GM21576 (cell line): ENCODE measurements at regions not wholly inside any gene's neighbourhood (a gene's known extent, or its start where the extent isn't known, plus 50 kb on each side); places are given as distances from the start of the nearest gene placed in this dataset.

ENCODE experiments used
- ATAC-seq: cut with Tn5 transposase; IDR thresholded peaks from one replicate; pipeline ENCODE4 v1.9.1; 2021; ENCODE audit warnings: mild to moderate bottlenecking, moderate library complexity; ENCODE audit not compliant: unreplicated experiment

DNA sequence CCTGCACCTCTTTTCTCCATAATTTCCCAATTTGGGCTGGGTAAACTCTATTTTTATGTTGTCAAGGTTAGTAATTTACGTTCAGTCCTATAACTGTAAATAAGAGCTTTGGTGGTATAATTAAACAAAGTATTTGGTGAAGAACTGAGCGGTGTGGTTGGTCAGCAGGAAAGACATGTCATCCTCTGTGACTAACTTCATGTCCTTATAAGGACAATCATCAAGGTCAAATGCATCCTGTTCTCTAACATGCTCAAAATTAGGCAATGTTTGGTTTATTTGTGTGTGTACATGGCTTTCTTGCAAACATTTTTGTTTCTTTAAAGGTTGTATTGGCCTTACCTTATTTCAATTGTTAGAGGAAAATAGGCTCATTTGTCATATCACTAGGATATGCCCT is 121.5 kb upstream of the NABP1 start:
- no peak for ATAC-seq

DNA sequence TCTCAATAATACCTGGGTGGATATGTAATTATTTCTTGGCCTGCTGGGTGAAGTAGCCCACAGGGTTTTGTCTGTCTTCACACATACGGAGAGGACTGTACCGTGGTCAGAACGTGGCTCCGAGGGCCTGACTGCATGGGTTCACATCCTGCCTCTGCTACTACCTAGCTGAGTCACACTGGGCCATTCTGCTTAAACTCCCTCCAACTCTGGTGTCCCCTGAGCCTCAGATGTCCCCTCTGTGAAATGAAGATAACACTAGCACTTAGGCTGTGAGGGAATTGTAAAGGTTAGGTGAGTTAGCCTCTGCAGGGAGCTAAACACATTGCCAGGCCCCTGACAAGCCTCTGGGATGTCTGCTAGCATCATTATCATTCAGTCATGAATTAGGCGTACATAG is 120.1 kb upstream of the NABP1 start:
- no peak for ATAC-seq

DNA sequence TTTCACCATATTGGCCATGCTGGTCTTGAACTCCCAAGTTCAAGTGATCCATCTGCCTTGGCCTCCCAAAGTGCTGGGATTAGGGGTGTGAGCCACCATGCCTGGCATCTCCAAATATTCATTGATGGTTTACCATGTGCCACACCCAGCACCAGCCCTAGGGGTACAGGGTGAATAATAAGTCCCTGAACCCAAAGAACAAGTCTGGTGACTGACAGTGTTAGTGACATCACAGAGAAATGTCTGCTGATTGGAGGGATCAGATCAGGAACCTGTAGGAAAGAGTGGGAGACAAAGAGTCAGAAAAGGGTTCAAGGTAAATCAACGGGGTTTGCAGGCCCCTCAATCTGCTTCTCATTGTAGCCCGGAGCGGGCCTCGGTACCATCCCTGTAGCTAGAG is 118.4 kb upstream of the NABP1 start:
- no peak for ATAC-seq

DNA sequence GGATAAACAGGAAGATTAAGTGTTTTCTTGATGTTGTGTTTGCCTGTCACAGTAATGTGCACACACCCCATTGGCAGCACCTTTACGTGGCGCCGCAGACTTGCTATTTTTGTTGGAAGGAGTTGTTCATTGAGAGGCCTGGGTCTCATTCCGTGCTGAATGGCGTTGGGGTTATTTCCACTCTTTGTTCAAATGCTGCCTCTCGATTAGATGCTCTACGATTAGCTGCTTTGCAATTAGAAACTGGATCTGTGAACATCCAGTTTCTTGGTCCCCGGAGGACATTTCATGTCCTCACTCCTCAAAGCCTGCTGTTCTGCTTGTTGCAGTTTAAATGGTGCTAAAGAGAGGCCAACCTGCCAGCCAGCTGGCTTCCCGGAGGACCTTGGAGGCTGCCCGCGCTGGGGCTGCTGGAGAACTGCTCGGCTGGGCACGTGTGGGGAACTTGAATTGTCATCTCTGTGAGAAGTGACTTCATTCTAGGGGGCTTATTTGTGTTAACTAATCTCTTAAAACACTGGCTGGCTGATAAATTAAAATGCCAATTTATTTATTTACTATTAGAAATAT is 117.4 kb upstream of the NABP1 start:
- no peak for ATAC-seq

DNA sequence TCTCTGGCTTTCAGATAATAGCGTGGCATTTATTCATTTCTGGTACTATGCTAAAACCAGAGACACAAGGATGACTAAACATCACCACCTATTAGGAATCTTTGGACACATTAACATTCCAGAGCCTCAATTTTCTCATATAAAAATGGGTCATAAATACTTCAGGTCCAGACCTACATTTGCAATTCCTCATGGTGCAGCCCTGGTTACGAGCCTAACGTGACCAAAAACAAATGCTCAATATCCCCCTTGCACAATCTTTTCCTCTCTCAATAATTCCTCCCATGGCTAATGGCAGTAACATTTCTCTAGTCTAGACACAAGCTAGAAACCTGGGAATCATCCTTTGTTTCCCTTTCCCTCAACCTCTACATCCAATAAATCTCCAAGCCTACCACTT is 112.8 kb upstream of the NABP1 start:
- no peak for ATAC-seq

DNA sequence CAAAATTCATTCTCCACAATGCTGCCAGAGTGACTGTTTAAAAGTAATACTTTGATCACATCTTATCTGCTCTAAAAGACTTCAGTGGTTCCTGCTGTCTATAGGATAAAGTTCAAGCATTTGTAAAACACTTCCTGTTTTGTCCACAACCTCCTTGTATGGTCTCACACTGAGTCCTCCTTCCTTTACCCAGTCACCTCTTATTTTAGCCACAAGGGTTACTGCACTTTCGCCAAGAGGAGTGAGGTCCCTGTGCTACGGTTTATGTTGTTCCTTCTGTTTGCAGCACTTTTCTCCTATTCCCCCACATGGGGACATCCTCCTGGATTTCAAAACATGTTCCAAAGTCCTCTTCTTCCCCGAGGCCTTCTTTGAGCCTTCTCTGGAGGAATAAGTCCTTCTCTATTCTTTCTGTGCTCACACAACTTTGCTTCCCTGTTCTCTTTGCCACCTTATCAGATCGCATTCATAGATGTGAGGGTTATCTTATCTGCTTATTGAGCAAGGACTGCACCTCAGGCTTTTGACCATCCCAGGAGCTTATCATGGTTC is 112.2 kb upstream of the NABP1 start:
- ATAC-seq: no peak

DNA sequence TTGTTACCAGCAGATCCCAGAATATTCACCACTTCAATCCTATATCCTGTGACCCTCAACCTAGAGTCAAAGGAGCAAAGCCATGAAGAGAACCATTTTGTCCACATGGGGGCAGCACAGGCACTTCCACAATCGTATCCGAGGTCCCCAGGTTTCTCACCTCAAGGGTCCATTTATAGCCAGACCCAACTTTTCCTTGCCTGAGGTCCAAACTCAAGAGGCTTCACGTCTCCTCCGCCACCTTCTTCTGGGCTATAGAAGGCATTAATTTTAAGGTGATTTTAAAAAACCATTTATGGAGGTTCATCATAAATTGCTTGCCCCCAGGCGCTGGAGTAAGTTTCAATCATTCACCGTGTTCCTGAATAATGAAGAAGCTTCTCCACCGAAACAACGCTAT is 111.6 kb upstream of the NABP1 start:
- peak; percentile 73 for ATAC-seq

DNA sequence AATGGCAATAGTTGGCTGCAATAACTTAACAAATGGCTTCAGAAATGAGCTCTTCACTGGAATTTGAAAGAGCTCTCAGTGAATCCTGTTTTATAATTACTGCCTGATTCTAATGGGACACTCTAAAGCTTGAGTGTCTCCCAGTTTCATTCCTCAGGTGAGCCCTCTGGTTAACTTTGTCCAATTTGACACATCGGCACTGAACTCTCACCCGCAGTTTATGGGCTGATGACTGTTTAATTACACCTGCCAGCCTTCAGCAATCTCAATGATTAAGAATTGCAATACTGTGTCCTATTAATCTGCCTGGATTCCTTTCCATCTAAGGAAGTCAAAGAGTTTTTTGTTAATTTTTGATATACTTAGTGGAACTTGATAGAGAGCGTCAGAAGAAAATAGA is 110.7 kb upstream of the NABP1 start:
- no peak for ATAC-seq

DNA sequence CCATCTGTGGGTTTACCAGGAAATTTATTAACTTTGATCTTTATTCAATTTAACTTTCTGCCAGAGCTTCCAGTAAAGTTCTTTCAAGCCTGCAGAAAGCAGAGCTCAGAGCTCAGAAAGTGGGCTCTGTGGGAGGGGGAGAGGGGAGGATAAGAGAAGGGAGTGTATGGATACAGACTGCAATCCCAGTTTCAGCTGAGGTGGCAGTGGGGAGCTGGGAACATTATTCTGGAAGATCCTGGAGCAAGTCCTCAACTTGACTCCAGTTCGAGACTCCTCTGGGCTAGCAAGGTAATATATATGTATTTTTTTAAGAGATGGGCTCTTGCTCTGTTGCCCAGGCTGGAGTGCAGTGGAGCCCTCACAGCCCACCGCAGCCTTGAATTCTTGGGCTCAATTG is 108.9 kb upstream of the NABP1 start:
- ATAC-seq: no peak

DNA sequence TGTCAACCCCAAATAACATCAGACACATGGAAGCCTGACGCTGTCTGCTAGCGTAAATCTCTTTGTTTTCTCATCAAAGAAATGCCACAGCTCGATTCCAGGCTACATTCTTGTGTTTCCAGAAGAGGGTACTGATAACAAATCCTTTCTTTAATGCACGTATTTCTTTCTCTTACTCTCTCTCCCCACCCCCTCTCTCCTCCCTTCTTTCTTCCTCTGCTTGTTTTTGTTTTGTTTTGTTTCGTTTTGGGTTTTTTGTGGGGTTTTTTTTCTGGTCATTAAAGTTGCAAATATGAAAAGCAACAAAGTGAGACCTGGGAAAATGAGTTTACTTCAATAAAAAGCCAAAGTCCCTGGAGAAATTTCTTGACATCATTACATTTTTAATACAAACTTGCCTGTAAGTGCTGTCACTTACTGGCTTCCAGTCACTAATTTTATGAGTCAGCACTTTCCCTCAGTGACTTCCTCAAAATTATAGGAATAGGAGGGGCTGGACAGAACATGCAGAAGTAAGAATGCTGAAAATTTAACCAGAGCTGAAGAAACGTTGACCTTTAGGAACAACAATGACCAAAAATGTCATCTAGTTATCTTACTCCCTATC is 106.7 kb upstream of the NABP1 start:
- ATAC-seq: no peak

DNA sequence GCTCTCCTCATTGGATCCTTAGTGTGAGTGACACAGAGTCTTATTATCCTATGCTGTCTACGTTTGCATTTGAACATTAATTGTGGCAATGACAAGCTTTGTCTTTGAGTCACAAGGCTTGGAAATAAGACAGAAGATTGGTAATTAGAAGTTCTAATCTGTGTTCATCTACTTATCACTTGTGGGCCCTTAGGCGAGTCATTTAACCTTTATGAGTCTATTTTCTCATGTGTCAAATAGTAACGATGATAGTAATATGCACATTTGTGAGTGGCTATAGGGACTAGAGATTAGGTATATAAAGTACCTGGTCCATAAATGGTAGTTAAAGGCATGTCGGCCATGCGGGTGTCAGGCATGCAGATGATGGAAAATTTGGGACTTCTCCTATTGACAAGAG is 105.6 kb upstream of the NABP1 start:
- ATAC-seq: no peak

DNA sequence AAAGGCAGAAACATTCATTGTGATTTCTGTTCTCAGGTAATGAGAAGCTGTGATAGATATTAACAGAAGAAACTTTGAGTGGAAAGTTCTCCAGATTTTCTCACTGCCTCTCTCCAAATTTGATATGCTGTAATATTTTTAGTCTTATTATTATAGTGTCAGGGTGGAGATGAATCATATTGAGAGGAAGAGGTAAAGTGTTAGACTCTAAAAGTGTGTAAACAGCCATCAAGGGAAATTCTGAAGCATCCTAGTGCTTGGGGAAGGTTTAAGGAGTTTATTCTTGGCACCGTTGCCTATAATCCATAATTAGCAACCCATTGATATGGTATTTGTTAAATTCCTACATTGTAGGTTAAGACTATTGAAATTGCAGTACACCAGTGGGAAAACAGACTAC is 104.7 kb upstream of the NABP1 start:
- no peak for ATAC-seq

DNA sequence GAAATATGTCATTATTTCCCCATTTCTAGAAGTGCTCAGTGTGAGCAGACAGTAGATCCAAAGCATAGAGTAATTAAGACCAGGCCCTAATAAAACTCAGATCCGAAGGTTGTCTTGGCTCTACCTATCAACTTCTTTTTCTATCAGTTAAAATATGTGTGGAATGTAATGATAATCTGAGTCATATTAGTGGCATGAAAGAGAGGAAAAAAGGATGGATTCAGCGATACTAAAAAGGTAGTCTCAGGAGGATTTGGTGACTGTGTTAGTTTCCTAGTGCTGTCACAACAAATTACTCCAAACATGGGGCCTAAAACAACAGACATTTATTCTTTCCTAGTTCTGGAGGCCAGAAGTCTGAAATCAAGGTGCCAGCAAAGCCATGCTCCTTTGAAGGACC is 103.7 kb upstream of the NABP1 start:
- no peak for ATAC-seq

DNA sequence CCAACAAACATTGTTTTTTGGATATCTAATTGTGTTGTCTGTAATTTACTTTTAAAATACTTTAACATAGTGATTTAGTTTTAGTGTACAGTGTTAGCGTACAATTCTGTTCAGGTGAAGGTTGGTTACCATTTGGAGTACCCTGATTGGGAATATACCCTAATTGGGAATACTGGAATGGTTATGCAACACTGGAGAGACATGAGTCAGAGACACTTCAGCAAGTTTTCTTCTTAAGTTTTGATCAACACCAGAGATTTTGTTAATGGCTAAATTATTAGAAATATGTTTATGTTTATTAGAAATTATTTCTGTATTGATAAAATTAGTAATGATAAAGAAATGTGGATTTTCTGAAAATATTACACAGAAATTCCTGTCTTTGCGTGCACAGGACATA is 100.3 kb upstream of the NABP1 start:
- ATAC-seq: no peak

DNA sequence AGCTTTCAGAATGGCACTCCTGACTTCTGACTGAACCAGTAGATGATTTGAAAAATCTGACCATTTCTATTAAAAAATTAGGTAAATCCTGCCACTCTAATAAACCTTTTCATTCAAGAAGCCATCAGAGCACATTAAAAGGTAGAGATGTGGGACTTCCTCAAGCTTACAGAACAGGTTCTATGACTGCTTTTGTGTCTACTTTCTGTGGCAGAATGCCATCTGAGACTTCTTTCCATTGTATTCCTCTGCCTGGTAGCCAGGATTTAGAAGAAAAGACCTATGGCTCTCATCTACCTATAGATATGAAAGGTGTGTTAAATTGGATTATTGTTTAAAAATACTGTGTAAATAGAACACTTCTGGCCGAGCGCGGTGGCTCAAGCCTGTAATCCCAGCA is 99.9 kb upstream of the NABP1 start:
- no peak for ATAC-seq

DNA sequence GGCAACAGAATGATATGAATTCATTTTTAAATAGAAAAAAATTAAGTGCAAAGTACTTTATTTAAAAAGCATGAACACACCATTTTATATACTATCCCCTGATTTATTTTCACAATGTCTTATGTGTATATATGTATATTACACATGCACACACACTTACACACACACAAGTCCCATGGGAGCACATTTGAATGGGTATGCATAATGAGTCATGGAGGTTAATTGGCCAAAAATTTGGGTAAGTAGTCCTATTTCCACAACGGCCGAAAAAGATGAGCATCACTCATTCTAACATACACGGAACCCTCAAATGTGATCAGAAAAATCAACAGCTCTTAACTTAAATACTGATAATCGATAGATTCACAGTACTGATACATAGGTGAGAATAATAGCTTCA is 97.4 kb upstream of the NABP1 start:
- ATAC-seq: no peak

DNA sequence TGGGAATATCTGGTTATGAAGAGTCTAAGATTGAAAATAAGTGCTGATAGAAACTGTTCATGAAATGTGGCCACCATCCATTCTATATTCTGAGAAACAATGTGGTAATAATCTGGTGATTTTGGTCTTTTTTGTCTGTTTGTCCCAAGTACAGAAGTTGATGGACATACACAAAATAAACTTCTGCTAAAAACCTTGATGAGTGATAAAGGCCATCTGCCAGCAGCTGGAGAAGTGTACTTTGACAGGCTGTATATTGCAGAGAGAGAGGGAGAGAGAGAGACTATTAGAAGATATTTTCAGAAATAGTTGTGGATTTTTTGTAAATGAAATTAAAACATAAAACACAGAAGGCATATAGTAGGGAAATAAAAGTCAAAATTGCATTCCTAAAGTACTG is 96.9 kb upstream of the NABP1 start:
- ATAC-seq: no peak

DNA sequence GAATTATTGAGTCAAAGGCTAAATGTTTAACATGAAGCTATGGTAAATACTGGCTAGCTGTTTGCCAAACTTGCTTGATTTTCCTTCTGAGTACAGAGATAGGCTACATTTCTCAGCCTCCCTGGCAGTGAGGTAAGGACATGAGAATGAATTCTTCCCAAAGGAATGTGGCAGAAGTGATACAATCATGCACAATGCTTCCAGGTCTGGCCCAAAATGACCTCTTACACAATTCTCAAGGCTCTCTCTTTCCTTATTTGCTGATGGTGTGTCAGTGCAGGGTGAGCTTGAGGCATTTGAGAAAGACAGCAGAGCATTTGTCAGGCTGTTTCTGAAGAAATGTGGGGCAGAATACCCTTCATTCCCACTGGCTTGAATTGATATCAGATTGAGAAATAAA is 95.6 kb upstream of the NABP1 start:
- ATAC-seq: no peak

DNA sequence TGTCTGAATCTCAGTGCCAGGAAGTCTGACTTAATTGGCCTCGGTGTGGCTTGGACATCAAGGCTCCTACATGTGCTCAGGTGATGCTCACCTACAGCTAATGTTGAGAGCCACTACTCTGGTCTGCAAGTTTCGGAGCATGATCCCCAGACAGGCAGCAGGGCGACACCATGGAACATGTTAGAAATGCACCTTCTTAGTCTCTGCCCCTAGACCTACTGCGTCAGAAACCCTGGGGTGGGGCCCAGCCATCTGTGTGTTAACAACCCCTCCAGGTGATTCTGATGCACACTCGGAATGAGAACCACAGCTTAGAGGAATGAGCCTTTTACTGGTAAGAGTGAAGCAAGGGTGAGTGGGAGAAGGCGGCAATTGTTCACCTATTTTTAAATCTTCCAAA is 86.9 kb upstream of the NABP1 start:
- ATAC-seq: no peak

DNA sequence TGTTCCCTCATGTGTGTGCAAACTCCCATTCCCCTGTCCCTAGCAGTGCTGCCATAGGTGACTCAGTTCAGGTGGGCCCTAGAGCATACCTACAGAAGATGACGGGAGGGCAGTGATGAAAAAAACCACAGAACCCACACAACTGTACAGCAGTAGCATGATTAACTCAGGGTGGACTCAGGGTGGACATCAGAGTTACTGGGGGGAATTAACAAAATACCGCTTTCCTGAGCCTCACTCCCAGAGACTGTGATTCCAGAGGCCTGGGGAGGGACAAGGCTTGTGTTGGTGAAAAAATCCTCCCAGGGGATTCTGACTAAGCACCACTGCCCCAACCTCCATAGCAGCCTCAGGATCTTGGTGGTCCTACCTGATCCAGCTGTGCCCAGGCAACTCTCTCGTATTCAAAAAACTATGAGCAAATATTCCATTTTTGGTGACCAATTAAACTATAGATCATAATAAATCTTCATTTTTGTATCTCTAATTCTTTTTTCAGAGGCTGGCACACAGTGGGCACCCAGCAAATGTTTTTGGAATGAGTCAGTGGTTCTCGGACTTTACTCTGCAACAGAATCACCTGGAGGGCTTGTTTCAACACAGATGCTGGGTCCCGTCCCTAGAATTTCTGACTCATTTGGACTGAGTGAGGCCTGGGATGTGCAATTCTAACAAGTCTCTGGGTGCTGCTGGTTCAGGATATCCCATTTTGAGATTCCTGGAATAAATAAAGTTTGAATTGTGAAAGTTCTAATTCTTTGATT is 84.1 kb upstream of the NABP1 start:
- no peak for ATAC-seq

DNA sequence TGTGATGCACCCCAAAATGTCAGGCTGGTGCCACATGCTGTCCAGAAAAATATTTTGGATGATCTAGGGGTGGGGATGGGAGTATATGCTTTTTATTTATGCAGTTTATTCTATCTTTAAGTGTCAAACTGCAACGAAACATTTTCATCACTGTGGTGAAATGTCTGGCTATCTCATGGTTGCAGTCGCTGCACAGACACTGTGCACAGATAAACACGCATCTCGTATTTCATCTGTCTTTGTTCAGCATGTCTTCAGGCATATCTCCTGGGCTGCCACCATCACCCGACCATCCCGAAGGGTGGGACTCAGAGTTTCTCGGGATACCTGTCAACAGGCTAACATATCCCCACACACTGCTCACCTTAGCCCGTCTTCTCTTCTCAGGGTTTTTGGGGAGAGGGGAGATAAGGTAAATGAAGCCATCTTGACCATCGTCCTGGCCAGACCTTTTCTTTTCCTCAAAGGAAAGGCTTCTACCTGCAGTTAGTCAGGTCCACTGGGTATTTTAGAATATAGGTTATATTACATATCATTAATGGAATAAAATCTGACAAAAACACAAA is 80.7 kb upstream of the NABP1 start:
- ATAC-seq: no peak

DNA sequence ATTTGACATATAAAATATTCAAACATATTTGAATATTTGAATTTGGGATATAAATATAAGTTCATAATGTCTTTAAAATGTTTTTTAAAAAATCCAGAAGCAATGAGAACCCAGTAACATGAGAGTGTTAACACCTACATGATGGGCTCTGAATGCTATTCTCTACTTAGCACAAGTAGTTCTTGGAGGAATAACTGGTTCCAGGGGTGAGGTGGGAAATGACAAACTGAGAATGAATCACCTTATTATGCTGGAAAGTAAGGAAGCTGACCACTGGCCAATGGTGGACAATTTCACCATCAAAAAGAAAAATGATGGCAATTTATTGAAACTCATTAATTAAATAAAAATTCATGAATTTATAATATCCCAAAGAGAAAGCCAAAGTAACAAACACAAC is 79.6 kb upstream of the NABP1 start:
- no peak for ATAC-seq
